HG03354 (cell line): ENCODE measurements at regions not wholly inside any gene's neighbourhood (a gene's known extent, or its start where the extent isn't known, plus 50 kb on each side); places are given as distances from the start of the nearest gene placed in this dataset.
A peak's percentile ranks its signal among the peaks of the same experiment; 100 is the strongest.
"Not testable (repeated sequence)": the region's sequence is repeated elsewhere in the genome, so short reads cannot be mapped to it uniquely, and the experiment has no call there.

Experiments
- ATAC-seq: cut with Tn5 transposase; IDR thresholded peaks from one replicate; pipeline ENCODE4 v1.9.1; 2021; ENCODE audit warnings: mild to moderate bottlenecking; ENCODE audit not compliant: unreplicated experiment, poor library complexity, severe bottlenecking

DNA sequence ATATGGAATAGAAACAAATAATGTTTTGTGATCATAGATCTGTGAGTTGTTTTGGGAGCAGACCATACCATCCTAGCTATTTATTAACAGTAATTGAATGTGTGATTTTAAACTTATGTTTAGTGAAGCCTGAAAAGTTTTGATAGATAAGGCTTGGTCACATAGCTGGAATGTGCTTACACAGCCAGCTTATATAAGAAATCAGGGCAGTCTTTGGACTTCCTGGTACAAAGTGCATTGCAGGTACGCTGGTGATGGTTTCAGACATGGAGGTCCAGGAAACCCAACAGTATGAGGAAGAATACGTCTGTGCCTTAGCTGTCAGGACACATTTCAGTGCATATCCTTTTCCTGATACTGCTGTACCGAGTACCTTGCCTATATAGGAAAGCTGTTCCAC, 2316.2 kb upstream of the PCDH20 start:
- no peak for ATAC-seq

- ATAC-seq: not testable (repeated sequence)
These were observed 2296.5 kb upstream of the PCDH20 start for GRCh38 chr13:63712159-63712558.

GRCh38 chr13:63706751-63707150, 2291.1 kb upstream of the PCDH20 start:
- no peak for ATAC-seq

GRCh38 chr13:63704521-63704920, 2288.9 kb upstream of the PCDH20 start:
- no peak for ATAC-seq

GRCh38 chr13:63700350-63700749, 2284.7 kb upstream of the PCDH20 start:
- no peak for ATAC-seq

GRCh38 chr13:63699948-63700347, 2284.3 kb upstream of the PCDH20 start:
- no peak for ATAC-seq

DNA sequence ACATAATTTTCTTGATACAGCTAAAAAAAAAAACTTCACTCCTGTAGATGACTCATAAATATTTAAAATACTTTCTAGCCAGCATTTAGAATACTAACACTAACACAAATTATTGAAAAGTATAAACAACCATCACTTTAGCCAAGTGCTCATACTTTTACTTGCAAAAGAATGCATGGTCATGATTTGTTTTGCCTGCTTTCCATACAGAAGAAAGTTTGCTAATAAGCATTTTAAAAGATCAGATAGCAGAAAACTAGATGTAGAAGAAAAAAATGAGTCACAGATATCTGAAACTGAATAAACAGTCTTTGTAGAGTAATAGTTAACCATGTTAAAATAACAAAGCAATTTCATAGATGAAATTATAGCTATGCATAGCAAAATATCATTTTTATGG, 2280.4 kb upstream of the PCDH20 start:
- ATAC-seq: no peak

DNA sequence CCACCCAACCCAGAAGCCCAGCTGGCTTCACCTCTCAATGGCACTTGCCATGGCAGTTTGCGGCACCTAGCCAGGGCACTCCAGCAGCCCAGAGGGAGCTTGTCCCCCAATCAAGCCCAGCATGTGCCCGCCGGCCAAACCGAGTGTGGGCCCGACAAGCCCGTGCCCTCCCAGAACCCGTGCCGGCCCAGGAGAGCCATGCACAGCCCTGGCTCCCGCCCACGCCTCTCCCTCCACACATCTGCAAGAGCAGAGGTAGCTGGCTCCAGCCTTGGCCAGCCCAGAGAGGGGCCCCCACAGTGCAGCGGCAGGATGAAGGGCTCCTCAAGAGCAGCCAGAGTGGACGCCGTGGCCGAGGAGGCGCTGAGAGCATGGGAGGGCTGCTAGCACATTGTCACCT, 2278.0 kb upstream of the PCDH20 start:
- no peak for ATAC-seq

- ATAC-seq: no peak
These were observed 2275.8 kb upstream of the PCDH20 start for GRCh38 chr13:63691474-63691873.

DNA sequence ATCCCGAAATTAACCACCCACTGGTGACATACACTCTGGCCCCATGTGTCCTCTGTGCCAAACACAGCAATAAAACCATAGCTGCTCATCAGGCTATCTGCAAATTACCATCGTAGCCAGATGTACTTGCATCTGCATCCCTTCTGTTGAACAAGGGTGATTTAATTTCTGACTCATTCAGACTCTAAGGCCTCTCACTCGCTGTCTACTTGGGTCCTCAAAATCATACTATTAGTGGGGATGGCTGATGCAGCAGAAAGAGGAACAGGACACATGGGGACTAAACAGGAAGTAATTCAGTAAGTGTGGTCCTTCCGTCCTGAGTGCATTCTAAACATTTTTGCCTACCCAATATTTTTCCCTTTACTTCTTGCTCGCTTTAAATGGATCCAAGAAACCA, 2275.0 kb upstream of the PCDH20 start:
- ATAC-seq: no peak

DNA sequence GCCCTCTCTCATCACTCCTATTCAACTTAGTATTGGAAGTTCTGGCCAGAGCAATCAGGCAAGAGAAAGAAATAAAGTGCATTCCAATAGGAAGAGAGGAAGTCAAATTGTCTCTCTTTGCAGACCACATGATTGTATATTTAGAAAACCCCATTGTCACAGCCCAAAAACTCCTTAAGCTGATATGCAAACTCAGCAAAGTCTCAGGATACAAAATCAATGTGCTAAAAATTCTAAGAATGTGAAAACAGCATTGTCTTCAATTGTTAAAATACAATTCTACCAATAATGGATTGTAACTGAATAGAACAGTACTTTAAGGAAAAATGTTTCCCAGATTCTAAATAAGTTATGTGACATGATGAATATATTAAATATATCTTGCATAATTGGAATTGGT, 2269.2 kb upstream of the PCDH20 start:
- no peak for ATAC-seq

DNA sequence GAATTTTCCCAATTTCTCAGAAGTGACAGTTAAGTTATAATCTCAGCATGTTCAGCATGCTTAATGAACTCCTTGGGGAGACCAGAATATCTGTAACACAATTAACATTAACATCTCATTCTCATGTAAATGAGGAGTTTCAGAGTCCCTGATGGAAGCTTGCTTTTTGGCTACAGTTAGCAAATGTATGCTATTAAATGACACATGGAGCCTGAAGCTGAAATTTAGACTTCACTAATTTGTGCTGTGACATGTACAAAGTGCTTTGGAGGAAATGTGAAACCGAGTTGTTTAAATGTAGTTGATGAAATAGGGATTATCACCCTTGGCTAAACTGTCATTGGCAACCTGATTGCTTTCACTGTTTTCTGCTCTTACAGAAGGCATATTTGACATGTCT, 2265.1 kb upstream of the PCDH20 start:
- ATAC-seq: no peak

DNA sequence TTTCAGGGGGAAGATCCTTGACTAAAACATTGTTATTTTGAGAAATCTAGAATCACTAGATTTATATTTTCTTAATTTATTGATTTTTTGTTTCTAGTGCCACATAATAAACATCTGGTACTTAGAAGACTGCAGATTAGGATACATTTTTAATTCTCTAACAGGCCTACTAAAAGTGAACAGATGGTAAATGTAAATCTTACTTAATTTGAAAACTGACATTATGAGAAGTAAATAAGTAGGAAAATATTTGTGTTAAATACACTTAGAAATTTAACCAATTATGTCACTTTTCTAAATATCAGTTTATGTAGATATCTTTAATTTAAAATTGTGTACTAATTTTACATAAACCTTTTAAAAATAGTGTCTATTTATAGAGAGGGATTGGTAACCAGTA, 2255.6 kb upstream of the PCDH20 start:
- ATAC-seq: no peak

GRCh38 chr13:63651394-63651793, 2235.7 kb upstream of the PCDH20 start:
- no peak for ATAC-seq

GRCh38 chr13:63643543-63643942, 2227.9 kb upstream of the PCDH20 start:
- no peak for ATAC-seq

DNA sequence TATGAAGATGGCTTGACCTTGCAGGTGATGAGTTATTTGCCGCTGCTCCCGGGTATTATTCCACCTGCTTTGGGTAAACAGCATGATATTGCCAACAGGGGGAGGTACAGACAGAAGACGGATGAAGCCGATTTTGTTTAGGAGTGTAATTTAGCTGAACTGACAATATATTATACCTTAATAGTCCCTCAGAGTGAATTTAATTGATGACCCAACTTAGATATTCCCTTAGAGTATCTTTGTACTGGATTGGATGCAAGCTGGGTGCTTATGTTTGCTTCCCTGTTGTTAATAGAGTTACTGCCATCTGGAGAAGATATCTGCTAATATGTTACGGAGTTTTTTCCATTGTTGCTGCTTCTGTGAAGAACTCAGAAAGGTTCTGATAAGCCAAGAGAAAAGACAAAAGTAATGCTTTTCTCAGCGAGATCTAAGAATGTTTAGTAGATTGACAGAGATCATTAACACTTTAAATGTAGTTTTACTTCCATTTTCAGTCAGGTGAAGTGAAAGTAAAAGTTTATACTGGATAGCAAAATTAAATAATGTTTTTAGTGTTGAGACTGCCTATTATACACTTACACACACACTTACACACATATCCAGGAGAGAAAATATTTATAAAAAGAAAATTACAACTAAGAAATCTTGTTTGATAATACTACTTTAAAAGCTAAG, 2220.8 kb upstream of the PCDH20 start:
- peak; percentile 89 for ATAC-seq

GRCh38 chr13:63632321-63632720, 2216.7 kb upstream of the PCDH20 start:
- no peak for ATAC-seq

GRCh38 chr13:63631006-63631405, 2215.4 kb upstream of the PCDH20 start:
- no peak for ATAC-seq

GRCh38 chr13:63629591-63629990, 2213.9 kb upstream of the PCDH20 start:
- no peak for ATAC-seq

DNA sequence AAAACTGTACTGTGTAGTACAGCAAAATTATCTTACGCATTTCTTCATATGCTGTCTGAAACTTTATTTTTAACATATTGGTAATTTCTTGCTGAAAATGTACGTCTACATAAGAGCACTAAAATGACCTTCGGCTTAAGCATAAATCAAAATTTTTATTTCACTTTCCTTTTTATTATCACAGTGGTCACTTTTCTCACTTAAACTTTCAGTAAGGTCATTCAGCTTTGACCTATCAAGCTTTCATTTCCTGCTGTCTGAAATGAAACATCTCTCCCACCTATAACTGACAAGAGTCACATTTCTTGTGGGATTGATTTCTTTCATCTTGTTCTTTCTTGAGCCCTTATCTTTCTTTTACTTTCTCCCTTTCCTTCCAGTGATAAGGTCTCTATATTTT, 2212.7 kb upstream of the PCDH20 start:
- ATAC-seq: no peak

DNA sequence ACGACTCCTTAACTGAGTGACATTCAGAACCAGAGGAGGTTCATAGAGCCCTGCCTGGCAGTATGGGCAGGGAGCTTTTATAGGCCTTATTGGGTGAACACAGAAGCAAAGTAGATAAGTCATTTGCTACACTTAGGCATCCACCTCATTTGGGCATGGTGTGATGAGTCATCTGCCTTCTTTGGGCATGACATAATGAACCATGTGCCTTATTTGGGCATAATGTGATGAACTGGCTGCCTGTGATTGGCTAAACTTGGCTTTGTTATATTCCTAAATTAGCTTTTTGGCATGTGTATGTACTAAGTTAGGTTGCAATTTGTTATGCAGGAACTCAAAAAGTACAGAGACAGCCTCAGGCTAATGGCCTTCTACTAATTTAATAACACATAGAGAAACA, 2210.2 kb upstream of the PCDH20 start:
- ATAC-seq: no peak
